Stimulated activated CD8-positive, alpha-beta memory T cell treated with anti-CD3 and anti-CD28 coated beads, Interleukin-4, amount 100 ng/mL, for 1 hour (primary cell): ENCODE measurements at regions not wholly inside any gene's neighbourhood (a gene's known extent, or its start where the extent isn't known, plus 50 kb on each side); places are given as distances from the start of the nearest gene placed in this dataset.
"Not testable (repeated sequence)": the region's sequence is repeated elsewhere in the genome, so short reads cannot be mapped to it uniquely, and the experiment has no call there.

Experiments
- DNase-seq, 2 donors: peaks; one replicate each; pipeline ENCODE4 v3.0.0-alpha.2; 2020; ENCODE audit warnings: low read depth in 2 of 2, low spot score in 1 of 2

GRCh38 chr11:38746516-38746915, 2148.5 kb upstream of the RAG2 start:
- DNase-seq: not testable (repeated sequence)

- DNase-seq: no peak
Measured at GRCh38 chr11:38723361-38723760, 2125.3 kb upstream of the RAG2 start.

- DNase-seq: no peak
Measured at GRCh38 chr11:38721586-38722315, 2123.7 kb upstream of the RAG2 start.

GRCh38 chr11:38718659-38719058, 2120.6 kb upstream of the RAG2 start:
- no peak for DNase-seq

- DNase-seq: no peak
Measured at GRCh38 chr11:38718049-38718448, 2120.0 kb upstream of the RAG2 start.

- no peak for DNase-seq
Measured at GRCh38 chr11:38711110-38711509, 2113.1 kb upstream of the RAG2 start.

GRCh38 chr11:38710262-38710661, 2112.2 kb upstream of the RAG2 start:
- DNase-seq: no peak

- DNase-seq: no peak
Measured at GRCh38 chr11:38700111-38700510, 2102.1 kb upstream of the RAG2 start.

- no peak for DNase-seq
Measured at GRCh38 chr11:38693306-38693705, 2095.3 kb upstream of the RAG2 start.

GRCh38 chr11:38690211-38690610, 2092.2 kb upstream of the RAG2 start:
- not testable (repeated sequence) for DNase-seq

GRCh38 chr11:38687008-38687407, 2089.0 kb upstream of the RAG2 start:
- no peak for DNase-seq

- DNase-seq: no peak
Measured at GRCh38 chr11:38683484-38683883, 2085.4 kb upstream of the RAG2 start.

- DNase-seq: no peak
Measured at GRCh38 chr11:38680746-38681145, 2082.7 kb upstream of the RAG2 start.

GRCh38 chr11:38680166-38680565, 2082.1 kb upstream of the RAG2 start:
- no peak for DNase-seq

- no peak for DNase-seq
Measured at GRCh38 chr11:38672445-38672844, 2074.4 kb upstream of the RAG2 start.

- DNase-seq: no peak
Measured at GRCh38 chr11:38667359-38667758, 2069.3 kb upstream of the RAG2 start.

GRCh38 chr11:38648604-38649003, 2050.6 kb upstream of the RAG2 start:
- no peak for DNase-seq

- DNase-seq: no peak
Measured at GRCh38 chr11:38646382-38646781, 2048.3 kb upstream of the RAG2 start.

GRCh38 chr11:38640854-38641253, 2042.8 kb upstream of the RAG2 start:
- no peak for DNase-seq

GRCh38 chr11:38612701-38613100, 2014.7 kb upstream of the RAG2 start:
- DNase-seq: no peak

- DNase-seq: not testable (repeated sequence)
Measured at GRCh38 chr11:38601371-38601770, 2003.3 kb upstream of the RAG2 start.

GRCh38 chr11:38598418-38598817, 2000.4 kb upstream of the RAG2 start:
- DNase-seq: no peak

- not testable (repeated sequence) for DNase-seq
Measured at GRCh38 chr11:38595359-38596016, 1997.5 kb upstream of the RAG2 start.
